NCI-H1436 (cell line): ENCODE measurements at regions not wholly inside any gene's neighbourhood (a gene's known extent, or its start where the extent isn't known, plus 50 kb on each side); places are given as distances from the start of the nearest gene placed in this dataset.

ENCODE experiments used
- DNase-seq: peaks from one replicate; lab custom pipeline; 2025; lab: John Stamatoyannopoulos, UW

DNA sequence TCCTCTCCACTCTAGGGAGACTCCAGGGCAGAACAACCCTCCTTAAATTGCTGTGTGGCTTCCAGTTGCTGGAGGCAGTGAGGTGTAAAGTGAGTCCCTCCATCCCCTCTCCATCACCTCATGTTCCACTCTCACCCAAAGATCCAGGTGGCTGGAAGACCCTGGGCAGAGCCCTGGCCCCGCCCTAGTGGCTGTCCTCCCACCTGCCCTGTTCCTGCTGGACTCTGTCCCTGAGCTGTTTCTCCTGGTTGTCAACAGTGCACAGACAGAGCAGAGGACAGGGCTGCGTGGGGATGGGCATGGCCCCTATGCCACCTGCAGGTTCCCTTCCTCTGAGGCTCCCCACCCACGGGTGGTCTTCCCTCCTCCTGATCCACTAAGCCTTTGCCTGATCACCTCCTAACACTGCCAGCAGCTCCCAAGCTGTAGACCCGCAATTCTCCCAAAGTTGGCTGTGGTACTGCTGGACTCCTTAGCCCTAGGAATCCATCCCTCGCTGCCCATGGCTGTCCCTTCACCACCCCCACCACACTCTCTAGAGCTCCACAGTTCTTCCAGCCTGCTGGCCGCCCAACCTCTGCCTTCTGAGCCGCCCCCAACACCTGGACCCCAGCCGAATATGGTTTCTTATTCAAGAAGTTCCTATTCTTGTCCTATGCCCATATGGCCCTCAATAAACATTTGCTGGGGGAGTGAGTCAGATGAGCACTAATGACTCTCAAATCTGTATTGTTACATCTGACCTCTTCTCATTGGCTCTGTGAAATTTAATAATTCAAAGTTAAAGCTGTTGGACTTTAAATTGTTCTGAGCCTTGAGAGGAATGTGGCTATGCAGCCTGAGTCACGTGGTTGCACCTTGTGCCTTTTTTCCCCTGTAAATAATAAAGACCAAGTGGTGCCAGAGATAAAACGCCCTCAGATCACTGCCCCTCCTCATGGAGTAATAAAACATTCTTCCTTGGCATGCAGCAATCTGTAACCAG, 260.0 kb upstream of the HS6ST1 start:
- no peak for DNase-seq

- no peak for DNase-seq
Measured at GRCh38 chr2:128579825-128580224, 261.2 kb upstream of the HS6ST1 start.

GRCh38 chr2:128580988-128581848, 262.6 kb upstream of the HS6ST1 start:
- no peak for DNase-seq

DNA sequence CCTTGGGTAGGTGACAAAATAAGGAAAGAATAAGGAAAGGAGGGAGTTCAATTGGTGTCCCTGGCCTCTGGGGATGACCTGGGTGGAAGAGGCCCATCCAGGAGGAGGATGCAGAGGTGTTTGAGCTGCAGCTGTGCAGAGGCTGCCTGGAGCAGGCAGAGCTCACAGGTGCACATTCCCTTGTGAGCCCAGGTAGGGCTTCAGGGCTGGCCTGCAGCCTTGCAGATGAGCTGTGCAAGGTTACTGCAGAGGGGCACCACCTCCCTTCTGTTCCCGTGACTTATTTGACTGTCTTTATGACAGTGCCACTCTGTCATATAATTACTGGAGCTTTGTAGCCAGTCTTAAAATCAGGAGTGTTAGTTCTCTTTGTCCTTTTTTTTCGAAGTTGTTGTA, 263.2 kb upstream of the HS6ST1 start:
- DNase-seq: no peak

- no peak for DNase-seq
Measured at GRCh38 chr2:128584296-128584890, 265.7 kb upstream of the HS6ST1 start.

GRCh38 chr2:128585706-128586105, 267.0 kb upstream of the HS6ST1 start:
- DNase-seq: no peak

DNA sequence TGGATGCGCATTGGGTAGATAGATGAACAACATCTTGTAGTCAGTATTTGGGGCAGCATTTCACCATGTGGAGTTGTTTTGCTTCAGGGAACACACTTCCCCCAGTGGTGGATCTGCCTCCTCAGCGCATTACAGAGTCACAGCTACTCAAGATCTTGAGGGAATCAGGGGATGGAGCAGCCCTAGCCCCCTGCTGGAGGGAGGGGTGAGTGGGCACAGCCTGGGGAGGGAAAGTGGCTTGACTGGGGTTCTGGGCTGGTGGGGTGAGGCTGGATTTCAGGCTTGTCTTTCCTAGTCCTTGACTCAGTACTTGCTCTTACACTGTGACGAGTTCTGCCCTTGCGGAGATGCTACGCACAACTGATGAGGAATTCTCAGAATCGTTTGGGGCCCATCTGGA, 271.0 kb upstream of the HS6ST1 start:
- DNase-seq: no peak

GRCh38 chr2:128590309-128591021, 271.8 kb upstream of the HS6ST1 start:
- no peak for DNase-seq

DNA sequence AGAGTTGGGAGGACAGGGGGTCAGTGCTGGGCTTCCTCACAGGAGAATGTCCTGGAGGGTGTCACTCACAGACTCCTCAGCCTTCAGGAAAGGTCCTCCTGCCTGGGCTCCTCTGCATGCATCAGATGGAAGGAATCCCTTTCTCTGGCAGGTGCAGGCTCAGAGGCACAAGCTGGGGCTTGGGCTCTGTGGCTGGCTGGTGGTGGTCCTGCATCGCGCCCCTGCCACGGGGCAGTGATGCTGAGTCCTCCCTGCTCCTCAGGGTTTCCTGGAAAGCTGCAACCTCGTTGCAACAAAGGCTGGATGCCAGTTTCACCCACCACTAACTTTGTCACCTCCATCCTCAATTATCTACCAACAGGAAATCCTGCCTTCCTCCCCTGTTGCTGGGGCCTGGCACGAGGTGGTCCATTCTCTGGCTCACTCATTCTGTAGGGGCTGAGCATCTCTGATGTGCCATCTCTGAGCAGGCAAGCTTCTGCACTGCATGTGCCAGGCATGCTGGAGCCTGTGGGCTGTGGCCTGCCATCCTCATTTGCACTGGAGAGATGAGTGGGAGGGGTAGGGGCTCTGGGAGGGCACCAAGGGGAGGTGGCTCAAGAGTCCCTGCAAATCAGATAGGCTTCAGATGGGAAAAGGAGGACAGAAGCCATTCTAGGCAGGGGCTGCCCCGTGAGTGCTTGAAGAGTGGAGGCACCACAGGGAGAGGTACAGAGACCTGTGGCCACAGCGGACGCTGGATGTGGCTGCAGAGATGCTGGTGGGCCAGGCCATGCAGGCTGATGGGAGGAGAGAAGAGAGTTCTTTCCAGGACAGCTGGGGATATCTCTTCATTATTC, 272.6 kb upstream of the HS6ST1 start:
- no peak for DNase-seq

- DNase-seq: no peak
Measured at GRCh38 chr2:128591861-128592822, 273.5 kb upstream of the HS6ST1 start.

GRCh38 chr2:128593518-128593878, 274.8 kb upstream of the HS6ST1 start:
- no peak for DNase-seq

DNA sequence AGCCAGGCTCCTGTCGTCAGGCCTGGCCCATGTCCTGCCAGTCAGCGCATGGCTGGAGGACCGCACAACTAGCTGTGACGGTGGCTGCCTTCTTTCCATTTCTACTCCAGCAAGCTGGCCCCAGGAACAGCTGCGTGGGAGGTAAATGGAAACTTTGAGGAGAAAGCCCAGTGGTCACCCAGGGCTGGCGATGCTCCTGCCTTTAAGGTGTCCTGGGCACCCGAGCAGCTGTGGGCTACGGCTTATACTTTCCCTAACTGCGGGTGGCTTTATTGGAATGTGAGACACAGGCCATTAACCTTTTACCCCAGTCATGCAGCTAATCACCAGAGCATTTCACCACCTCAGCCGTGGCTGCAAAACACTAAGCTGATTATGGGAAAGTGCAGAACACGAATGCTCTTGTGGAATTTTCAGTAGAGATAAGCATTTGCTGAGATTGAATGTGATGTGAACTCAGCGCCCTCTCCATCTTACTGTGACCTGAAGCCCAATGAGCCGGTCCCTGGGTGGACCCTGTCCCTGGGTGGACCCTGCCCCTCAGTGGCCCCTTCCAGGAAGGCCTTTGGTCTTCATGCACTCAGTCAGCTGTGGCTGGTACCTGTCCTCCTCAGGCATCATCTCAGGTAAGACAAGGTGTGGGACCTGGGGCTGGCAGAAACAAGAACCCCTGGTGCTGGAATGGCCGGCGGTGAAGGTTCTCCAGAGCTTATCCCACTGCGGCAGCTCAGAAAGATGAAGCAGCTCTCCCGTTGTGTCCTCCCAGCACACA, 275.4 kb upstream of the HS6ST1 start:
- DNase-seq: no peak

DNA sequence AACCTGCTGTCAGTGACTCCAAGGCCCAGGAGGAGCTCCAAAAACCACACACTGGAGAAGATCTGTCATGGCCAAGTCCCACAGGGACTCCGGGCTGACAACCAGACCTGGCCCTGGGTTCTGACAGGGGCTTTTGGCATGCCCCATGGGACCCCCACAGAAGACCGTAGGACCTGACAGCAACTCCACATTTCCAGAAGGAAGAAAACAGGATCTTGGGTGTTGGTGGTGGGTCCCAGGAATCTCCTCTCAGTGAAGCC, 275.9 kb upstream of the HS6ST1 start:
- DNase-seq: no peak

- no peak for DNase-seq
Measured at GRCh38 chr2:128594953-128595677, 276.4 kb upstream of the HS6ST1 start.

DNA sequence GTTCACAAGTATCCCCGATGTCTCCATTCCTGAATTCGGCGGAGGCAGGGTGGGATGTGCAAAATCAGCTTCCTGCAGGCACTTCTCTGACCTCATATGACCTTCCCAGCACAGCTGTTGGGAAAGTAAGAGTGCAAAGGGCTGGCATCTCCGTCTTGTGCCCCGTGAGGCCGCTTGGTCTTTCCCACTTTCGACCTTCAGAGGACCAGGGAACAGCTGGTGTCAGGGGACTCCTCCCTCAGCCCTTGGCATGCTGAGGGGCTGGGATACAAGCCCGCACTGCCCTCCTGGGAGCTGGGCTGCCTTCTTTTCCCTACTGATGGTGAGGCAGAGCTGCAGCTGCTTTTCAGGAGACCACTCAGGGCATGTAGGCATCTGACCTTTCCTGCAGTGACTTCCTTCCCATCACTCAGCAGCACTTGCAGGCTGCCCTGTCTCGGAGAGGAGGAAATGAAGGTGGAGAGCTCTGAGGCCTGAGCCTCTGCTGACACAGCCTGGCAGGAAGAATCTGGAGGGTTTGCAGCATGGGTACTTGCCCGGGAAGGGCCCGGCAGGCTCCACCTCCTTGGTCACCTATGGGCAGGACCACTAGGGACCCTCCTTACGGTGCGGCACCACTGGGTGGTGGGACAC, 277.2 kb upstream of the HS6ST1 start:
- no peak for DNase-seq

DNA sequence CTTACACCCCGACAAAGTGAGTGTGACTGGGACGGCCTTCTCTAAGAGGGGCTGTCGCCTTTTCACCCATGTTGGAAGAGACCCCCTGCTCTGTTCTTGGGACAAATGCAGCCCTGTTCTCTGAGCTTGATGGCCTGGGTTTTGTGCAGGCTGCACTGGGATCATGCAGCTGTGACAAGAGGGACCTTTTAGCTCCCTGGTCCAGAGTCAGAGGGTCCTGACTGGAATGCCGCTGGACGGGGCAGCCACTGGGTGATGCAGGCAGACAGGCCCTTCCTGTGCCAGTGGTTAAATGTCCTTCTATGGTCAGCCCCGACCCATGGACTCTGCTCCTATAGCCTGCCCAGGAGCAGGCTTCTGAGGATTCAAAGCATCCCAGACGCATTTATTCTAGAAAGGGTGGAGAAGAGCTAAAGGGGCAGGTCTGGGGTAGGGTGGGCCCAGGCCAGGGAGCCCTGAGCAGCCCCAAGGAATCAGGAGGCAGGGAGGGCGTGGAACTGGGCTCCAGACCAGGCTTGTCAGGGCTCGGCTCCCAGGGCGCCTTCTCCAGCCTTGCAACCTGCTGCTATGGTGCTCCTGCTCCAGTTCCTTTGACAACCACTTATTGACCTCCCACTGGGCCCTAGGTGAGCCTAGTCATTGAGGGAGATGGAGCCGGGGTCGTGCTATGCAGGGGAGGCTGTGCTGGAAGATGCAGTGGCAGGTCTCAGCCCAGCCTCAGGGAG, 277.9 kb upstream of the HS6ST1 start:
- DNase-seq: no peak

GRCh38 chr2:128597121-128597762, 278.6 kb upstream of the HS6ST1 start:
- no peak for DNase-seq
